ENCODE measurements at regions not wholly inside any gene's neighbourhood (a gene's known extent, or its start where the extent isn't known, plus 50 kb on each side); places are given as distances from the start of the nearest gene placed in this dataset.

DNA sequence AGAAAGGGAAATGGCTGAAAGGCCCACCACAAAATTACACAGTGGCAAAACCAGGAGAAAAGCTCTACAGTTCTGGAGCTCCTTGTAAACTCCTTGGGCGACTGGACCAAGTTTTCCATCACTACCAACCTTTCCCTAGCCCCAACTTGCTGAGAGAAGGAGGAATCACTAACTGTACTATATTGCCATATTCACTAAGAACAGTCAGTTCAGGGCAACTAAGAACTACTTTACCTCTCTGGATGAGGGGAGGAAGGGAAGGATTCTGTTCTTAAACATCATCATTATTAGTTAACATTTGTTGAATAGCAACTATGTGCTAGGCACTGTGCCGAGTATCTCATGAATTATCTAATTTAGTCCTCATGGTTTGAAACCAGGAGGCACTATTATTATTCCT, 98.1 kb upstream of the SVIL start (continued):
- TF ChIP-seq ZNF331 (CRISPR knock-in tag; IDR thresholded peaks at IDR 0.05) (no peak), SP2 (CRISPR knock-in tag; IDR thresholded peaks at IDR 0.05) (no peak)

DNA sequence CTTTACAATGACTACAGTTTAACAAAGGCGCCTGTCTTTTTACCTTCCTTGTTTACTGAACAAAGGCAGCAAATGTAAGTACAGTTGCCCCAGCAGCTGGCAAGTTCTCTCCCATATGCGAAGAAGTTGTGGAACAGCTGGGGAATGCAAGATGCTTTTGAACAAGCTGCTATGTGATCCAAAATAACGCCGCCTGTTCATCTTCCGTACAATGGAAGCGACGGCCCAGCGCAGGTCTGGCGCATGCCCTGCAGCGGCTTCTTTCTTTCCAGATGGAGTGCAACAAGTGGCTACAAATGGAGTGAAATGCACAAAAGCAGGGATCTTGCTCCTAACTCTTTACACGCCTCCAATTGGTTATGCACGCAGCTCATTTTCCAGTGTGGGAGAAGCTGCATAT, 97.0 kb upstream of the SVIL start:
- 98% methylated on average over 12 of the region's 12 CpGs for WGBS (ENCODE audit: low lambda C conversion rate)

GRCh38 chr10:29730969-29731368, 96.2 kb upstream of the SVIL start:
- ATAC-seq (no peak), FAIRE-seq (no peak), DNase-seq (ENCODE audit: low spot score) (no peak)
- Histone ChIP-seq H2AFZ (ENCODE audit: low read length) (no peak overlapping the region), H3K27ac (ENCODE audit: extremely low read length, insufficient read depth, low read length) (no peak overlapping the region), H3K4me3 (replicated peaks in 1 of 3; ENCODE audit: insufficient read depth in 1 of 3, low read depth in 2 of 3, low read length in 3 of 3) (no peak overlapping the region; a peak in 1 of 6 replicates), H3K9me3 (ENCODE audit: low read length) (no peaks in the 10 kb centered on the region), H3K9ac (ENCODE audit: insufficient read depth, low read depth, low read length) (no peak overlapping the region), H3K4me1 (ENCODE audit: insufficient read depth, low read length) (peaks cover 32% of the 10 kb centered on the region), H4K20me1 (ENCODE audit: insufficient read depth, low read length) (no peaks in the 10 kb centered on the region), H3K36me3 (replicated peaks in 1 of 2; ENCODE audit: control insufficient read depth in 1 of 2, insufficient read depth in 2 of 2, low read length in 2 of 2) (no peaks in the 10 kb centered on the region), H3K79me2 (ENCODE audit: insufficient read depth, low read length) (peaks cover 21% of the 10 kb centered on the region), H3K27me3 (ENCODE audit: control insufficient read depth in 1 of 2, insufficient read depth in 2 of 2, low read length in 2 of 2) (no peaks in the 10 kb centered on the region), H3K4me2 (ENCODE audit: low read depth, low read length) (no peak overlapping the region)
- in situ Hi-C loops (cut with HindIII; ENCODE audit: extremely low pct_ligation_motif_present, low pct_unique_long_range_greater_than_20kb) (no loop called here), intact Hi-C loops (cut with micrococcal nuclease; ENCODE audit: unreplicated experiment) (no loop called here)
- BruUV-seq (replicated peaks): no TSS peak
- TF ChIP-seq MYPOP (CRISPR knock-in tag; IDR thresholded peaks at IDR 0.05) (no peak), ZNF879 (CRISPR knock-in tag; IDR thresholded peaks at IDR 0.05) (no peak), ZBTB26 (CRISPR knock-in tag; IDR thresholded peaks at IDR 0.05; ENCODE audit: borderline replicate concordance) (no peak), ZNF552 (CRISPR knock-in tag; IDR thresholded peaks at IDR 0.05; ENCODE audit: borderline replicate concordance) (no peak), ZFP41 (CRISPR knock-in tag; IDR thresholded peaks at IDR 0.05; ENCODE audit: borderline replicate concordance) (no peak), MEF2D (CRISPR knock-in tag; IDR thresholded peaks at IDR 0.05) (no peak)
- ChIA-PET CTCF (ENCODE audit: low intra/inter-chr PET ratio, low total read pairs) (no interaction called here), POLR2A (no interaction called here)
- 76% methylated on average over 6 of the region's 6 CpGs for WGBS (ENCODE audit: low lambda C conversion rate)

More for the DNA sequence above, 97.0 kb upstream of the SVIL start:
- H3K9me3 ChIP-seq (ENCODE audit: low read length): no peaks in the 10 kb centered on the region
- H3K4me1 ChIP-seq (ENCODE audit: insufficient read depth, low read length): peaks cover 32% of the 10 kb centered on the region
- intact Hi-C loops (cut with micrococcal nuclease; ENCODE audit: unreplicated experiment) (no loop called here), in situ Hi-C loops (cut with HindIII; ENCODE audit: extremely low pct_ligation_motif_present, low pct_unique_long_range_greater_than_20kb) (no loop called here)
- no peak overlapping the region for H3K4me2 ChIP-seq (ENCODE audit: low read depth, low read length)
- H3K27me3 ChIP-seq (ENCODE audit: control insufficient read depth in 1 of 2, insufficient read depth in 2 of 2, low read length in 2 of 2): no peaks in the 10 kb centered on the region
- TF ChIP-seq NFATC3 (CRISPR knock-in tag; IDR thresholded peaks at IDR 0.05) (no peak), SOX13 (IDR thresholded peaks at IDR 0.05) (no peak), SOX13 (CRISPR knock-in tag; conservative IDR thresholded peaks at IDR 0.05 in 1 of 2, IDR thresholded peaks at IDR 0.05 in 1 of 2) (peak in 1 of 2 experiments; percentile 25; a peak in 1 of 4 replicates)
- CTCF ChIA-PET (ENCODE audit: low intra/inter-chr PET ratio, low total read pairs): no interaction called here
- FAIRE-seq (no peak), DNase-seq (ENCODE audit: low spot score) (no peak), ATAC-seq (no peak)
- POLR2A ChIA-PET: no interaction called here
- no peaks in the 10 kb centered on the region for H4K20me1 ChIP-seq (ENCODE audit: insufficient read depth, low read length)
- H3K27ac ChIP-seq (ENCODE audit: extremely low read length, insufficient read depth, low read length): no peak overlapping the region
- H3K4me3 ChIP-seq (replicated peaks in 1 of 3; ENCODE audit: insufficient read depth in 1 of 3, low read depth in 2 of 3, low read length in 3 of 3): no peak overlapping the region
- no peak overlapping the region for H3K9ac ChIP-seq (ENCODE audit: insufficient read depth, low read depth, low read length)
- H3K36me3 ChIP-seq (replicated peaks in 1 of 2; ENCODE audit: control insufficient read depth in 1 of 2, insufficient read depth in 2 of 2, low read length in 2 of 2): no peaks in the 10 kb centered on the region
- peaks cover 19% of the 10 kb centered on the region for H3K79me2 ChIP-seq (ENCODE audit: insufficient read depth, low read length)
- no TSS peak for BruUV-seq (replicated peaks)
- H2AFZ ChIP-seq (ENCODE audit: low read length): no peak overlapping the region
